Body of pancreas (tissue), 4 donors: ENCODE measurements at regions not wholly inside any gene's neighbourhood (a gene's known extent, or its start where the extent isn't known, plus 50 kb on each side); places are given as distances from the start of the nearest gene placed in this dataset.

Experiments used
- CTCF ChIP-seq, 7 experiments: fragments of 450-650 bp in 4 of 7; fragments of 200-600 bp in 3 of 7; sonication (generic) in 3 of 7; IDR thresholded peaks; one replicate each; pipeline ENCODE4 v1.5.1; 2016 to 2019; ENCODE audit warnings: antibody characterized with exemption in 7 of 7
- POLR2A ChIP-seq, 3 donors: fragments of 450-650 bp; IDR thresholded peaks; one replicate each; pipeline ENCODE4 v1.6.1; 2016; ENCODE audit warnings: antibody characterized with exemption in 3 of 3, mild to moderate bottlenecking in 2 of 3

GRCh38 chr1:228883535-228883934 is 148.3 kb downstream of the RHOU start:
- TF ChIP-seq CTCF (IDR thresholded peaks at IDR 0.05), result no peak
- TF ChIP-seq POLR2A (IDR thresholded peaks at IDR 0.05), result no peak
